ENCODE measurements at regions not wholly inside any gene's neighbourhood (a gene's known extent, or its start where the extent isn't known, plus 50 kb on each side); places are given as distances from the start of the nearest gene placed in this dataset.

- TF ChIP-seq CTCF (conservative IDR thresholded peaks at IDR 0.05; ENCODE audit: low read depth, low read length) (no peak), EZH2 (IDR thresholded peaks at IDR 0.05; ENCODE audit: borderline replicate concordance, low read depth, low read length, poor library complexity, severe bottlenecking) (no peak)
These were observed 479.2 kb upstream of the PKDCC start for GRCh38 chr2:41568648-41569047.

Measured in A673 (cell line).